Right lobe of liver (tissue), 6 donors: ENCODE measurements at regions not wholly inside any gene's neighbourhood (a gene's known extent, or its start where the extent isn't known, plus 50 kb on each side); places are given as distances from the start of the nearest gene placed in this dataset.
"Not testable (repeated sequence)": the region's sequence is repeated elsewhere in the genome, so short reads cannot be mapped to it uniquely, and the experiment has no call there.

Source experiments
- ATAC-seq, 4 donors: fragments of 200-7000 bp; cut with Tn5 transposase; one replicate each; pipeline ENCODE4 v1.9.1; 2020; ENCODE audit warnings: mild to moderate bottlenecking in 4 of 4, moderate library complexity in 4 of 4
- DNase-seq, 3 donors: peaks; one replicate each; pipeline ENCODE4 v3.0.0-alpha.2; 2020
- H3K27ac ChIP-seq, 3 donors: fragments of 200-600 bp; one replicate each; pipeline ENCODE4 v1.8.0; 2022
- H3K27me3 ChIP-seq, 2 donors: fragments of 200-600 bp; one replicate each; pipeline ENCODE4 v1.8.0; 2022
- H3K36me3 ChIP-seq, 4 donors: fragments of 200-600 bp; sonication (generic) in 1 of 4; one replicate each; pipeline versions ENCODE4 v1.5.1 to v1.8.0; 2017 to 2022; ENCODE audit warnings: control low read depth in 1 of 4
- H3K4me1 ChIP-seq, 4 donors: fragments of 200-600 bp; sonication (generic) in 1 of 4; one replicate each; pipeline versions ENCODE4 v1.5.1 to v1.8.0; 2017 to 2022; ENCODE audit warnings: control low read depth in 1 of 4
- H3K4me3 ChIP-seq, 3 donors: fragments of 200-600 bp; one replicate each; pipeline ENCODE4 v1.8.0; 2022
- H3K9me3 ChIP-seq, 4 donors: fragments of 200-600 bp; sonication (generic) in 1 of 4; one replicate each; pipeline versions ENCODE4 v1.5.1 to v1.8.0; 2017 to 2022; ENCODE audit warnings: control low read depth in 1 of 4
- POLR2A ChIP-seq: fragments of 450-650 bp; IDR thresholded peaks from one replicate; pipeline ENCODE4 v1.6.1; 2017; ENCODE audit warnings: antibody characterized with exemption, mild to moderate bottlenecking
- WGBS: methylation state at CpG from one replicate; pipeline ENCODE4 v1.1.6; 2018; ENCODE audit warnings: low coverage, low lambda C conversion rate; ENCODE audit not compliant: insufficient coverage; ENCODE audit errors: missing lambda C conversion rate; 5-methylcytosine and 5-hydroxymethylcytosine counted together
- intact Hi-C, 2 donors: fragments of 100-400 bp; cut with DNase I; formaldehyde crosslinking; loops; one replicate each; pipeline versions ENCODE4 v1.11.2 to v1.14.1; 2022
- TF ChIP-seq, protein P1 (sequence below), 4 donors: fragments of 200-600 bp in 3 of 4; fragments of 450-650 bp in 1 of 4; IDR thresholded peaks; one replicate each; pipeline versions ENCODE4 v1.5.1 to v1.8.0; 2016 to 2022; ENCODE audit warnings: antibody characterized with exemption in 4 of 4, mild to moderate bottlenecking in 2 of 4
- donor health status: DM: no; HTN: yes; CAD: no.
- donor health status: DM: no; HTN: no; CAD: no.
- donor health status: DM: no; HTN: no; CAD: no.
- donor health status: DM: no; HTN: yes; CAD: no.
- donor health status: DM: no; HTN: yes; CAD: no.

DNA sequence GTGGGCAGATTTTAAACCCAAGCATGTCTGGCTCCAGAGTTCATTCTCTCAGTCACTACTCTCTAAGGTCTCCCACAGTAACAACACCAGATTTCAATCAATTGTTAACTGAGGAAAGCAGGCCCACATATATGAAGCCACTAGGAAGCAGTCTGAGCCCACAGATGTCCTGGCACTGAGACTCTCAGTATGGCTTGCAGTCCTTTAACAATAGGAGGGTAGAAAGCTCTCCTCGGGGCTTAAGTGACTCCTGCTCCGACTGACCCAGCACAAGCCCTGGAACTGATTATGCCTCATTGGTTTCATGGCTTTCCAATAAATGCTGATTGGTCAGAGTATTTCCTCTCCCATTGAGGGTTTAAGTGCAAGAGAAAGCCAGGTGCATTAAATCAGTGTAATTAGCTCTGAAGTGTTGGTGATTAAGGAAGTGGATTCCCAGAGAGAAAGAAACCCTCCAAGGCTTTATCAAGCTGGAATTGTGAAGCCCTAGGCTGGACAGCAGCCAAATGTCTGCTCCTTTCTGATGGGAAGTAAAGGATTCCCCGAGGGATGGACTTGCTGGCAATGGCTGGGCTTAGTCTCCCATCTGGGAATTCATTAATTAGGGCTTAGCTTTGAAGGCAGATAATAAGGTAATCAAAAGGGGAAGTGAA, 76.6 kb upstream of the PROKR2 start:
- Histone ChIP-seq H3K27ac (no peak overlapping the region), H3K9me3 (no peaks in the 10 kb centered on the region), H3K4me3 (no peak overlapping the region), H3K4me1 (no peaks in the 10 kb centered on the region), H3K36me3 (no peaks in the 10 kb centered on the region), H3K27me3 (no peaks in the 10 kb centered on the region)
- intact Hi-C loops, result no loop called here
- ATAC-seq (no peak), DNase-seq (no peak)
- TF ChIP-seq POLR2A, result no peak
- TF ChIP-seq, protein P1, sequence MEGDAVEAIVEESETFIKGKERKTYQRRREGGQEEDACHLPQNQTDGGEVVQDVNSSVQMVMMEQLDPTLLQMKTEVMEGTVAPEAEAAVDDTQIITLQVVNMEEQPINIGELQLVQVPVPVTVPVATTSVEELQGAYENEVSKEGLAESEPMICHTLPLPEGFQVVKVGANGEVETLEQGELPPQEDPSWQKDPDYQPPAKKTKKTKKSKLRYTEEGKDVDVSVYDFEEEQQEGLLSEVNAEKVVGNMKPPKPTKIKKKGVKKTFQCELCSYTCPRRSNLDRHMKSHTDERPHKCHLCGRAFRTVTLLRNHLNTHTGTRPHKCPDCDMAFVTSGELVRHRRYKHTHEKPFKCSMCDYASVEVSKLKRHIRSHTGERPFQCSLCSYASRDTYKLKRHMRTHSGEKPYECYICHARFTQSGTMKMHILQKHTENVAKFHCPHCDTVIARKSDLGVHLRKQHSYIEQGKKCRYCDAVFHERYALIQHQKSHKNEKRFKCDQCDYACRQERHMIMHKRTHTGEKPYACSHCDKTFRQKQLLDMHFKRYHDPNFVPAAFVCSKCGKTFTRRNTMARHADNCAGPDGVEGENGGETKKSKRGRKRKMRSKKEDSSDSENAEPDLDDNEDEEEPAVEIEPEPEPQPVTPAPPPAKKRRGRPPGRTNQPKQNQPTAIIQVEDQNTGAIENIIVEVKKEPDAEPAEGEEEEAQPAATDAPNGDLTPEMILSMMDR (IDR thresholded peaks at IDR 0.05), result no peak
- 33% methylated on average over 3 of the region's 3 CpGs for WGBS

DNA sequence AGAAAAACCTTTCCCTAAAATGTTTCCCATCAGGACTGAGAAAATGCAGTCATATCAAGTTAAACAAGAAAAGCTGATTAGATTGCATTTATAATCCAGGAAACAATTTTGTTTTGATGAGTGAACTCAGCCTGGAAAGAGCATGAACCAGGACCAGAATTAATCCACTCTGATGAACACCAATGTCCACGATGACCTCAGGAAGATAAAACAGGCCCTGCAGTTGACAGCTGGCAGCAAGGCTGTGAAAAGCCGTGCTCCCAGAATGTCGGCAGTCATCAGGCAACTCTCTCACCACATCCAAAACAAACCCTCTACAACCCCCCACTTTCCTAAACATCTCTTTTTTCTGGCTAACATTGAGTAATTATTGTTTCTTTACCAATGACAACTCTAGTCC, 74.0 kb upstream of the PROKR2 start:
- no peak overlapping the region for H3K27ac ChIP-seq
- DNase-seq (no peak), ATAC-seq (no peak)
- WGBS, result 40% methylated on average over 2 of the region's 3 CpGs
- no peak for TF ChIP-seq POLR2A
- TF ChIP-seq, protein P1 (IDR thresholded peaks at IDR 0.05), result no peak
- no peaks in the 10 kb centered on the region for H3K9me3 ChIP-seq
- H3K4me3 ChIP-seq, result no peak overlapping the region
- intact Hi-C loops, result no loop called here
- H3K27me3 ChIP-seq, result no peaks in the 10 kb centered on the region
- no peaks in the 10 kb centered on the region for H3K36me3 ChIP-seq
- H3K4me1 ChIP-seq, result no peaks in the 10 kb centered on the region

DNA sequence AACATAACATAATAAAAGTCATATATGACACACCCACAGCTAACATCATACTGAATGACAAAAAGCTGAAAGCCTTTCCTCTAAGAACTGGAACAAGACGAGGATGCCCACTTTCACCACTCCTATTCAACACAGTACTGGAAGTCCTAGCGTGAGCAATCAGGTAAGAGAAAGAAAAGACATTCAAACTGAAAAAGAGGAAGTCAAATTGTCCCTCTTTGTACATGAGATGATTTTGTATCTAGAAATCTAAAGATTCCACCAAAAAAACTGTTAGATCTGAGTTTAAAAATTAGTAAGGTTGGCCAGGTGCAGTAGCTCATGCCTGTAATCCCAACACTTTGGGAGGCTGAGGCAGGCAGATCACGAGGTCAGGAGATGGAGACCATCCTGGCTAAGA, 70.1 kb upstream of the PROKR2 start:
- ATAC-seq, H3K4me1 ChIP-seq, H3K36me3 ChIP-seq, H3K4me3 ChIP-seq, H3K9me3 ChIP-seq, H3K27me3 ChIP-seq, intact Hi-C loops, DNase-seq, H3K27ac ChIP-seq: not testable (repeated sequence)
- WGBS, result 39% methylated on average over 3 of the region's 3 CpGs

DNA sequence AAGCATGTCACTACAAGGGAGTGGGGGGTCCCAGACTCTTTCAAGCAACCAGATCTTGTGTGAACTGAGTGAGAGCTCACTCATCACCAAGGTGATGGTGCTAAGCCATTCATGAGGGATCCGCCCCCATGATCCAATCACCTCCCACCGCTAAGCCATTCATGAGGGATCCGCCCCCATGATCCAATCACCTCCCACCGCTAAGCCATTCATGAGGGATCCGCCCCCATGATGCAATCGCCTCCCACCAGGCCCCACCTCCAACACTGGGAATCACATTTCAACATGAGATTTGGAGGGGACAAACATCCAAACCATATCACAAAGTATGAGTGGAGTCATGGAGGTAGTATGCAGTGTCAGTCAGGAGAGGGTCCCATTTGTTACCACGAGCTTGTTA, 64.8 kb upstream of the PROKR2 start:
- H3K9me3 ChIP-seq, ATAC-seq, H3K4me3 ChIP-seq, H3K27me3 ChIP-seq, intact Hi-C loops, H3K4me1 ChIP-seq, DNase-seq, H3K36me3 ChIP-seq, H3K27ac ChIP-seq: not testable (repeated sequence)
- WGBS, result 53% methylated on average over 2 of the region's 7 CpGs

DNA sequence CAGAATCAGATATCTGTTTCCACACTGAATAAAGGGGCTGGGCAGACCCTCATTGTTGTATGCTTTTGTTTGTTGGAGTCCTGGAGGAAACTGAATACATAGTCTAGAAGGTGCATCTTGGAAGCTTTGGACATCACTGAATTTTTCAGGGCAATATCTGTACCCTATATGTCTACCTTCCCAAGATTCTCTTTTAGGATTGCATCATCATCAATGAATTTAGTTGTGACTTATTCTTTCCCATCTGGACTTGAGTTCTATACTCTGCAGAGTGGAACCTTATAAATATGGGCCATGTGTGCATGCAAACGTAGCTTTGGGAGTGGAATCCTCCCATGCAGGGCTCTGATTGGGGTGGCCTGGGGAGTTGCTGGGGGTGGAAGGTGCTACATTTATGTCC, 60.7 kb upstream of the PROKR2 start:
- Histone ChIP-seq H3K27me3 (no peaks in the 10 kb centered on the region), H3K27ac (no peak overlapping the region), H3K4me3 (no peak overlapping the region), H3K9me3 (no peaks in the 10 kb centered on the region), H3K36me3 (no peaks in the 10 kb centered on the region), H3K4me1 (no peaks in the 10 kb centered on the region)
- 33% methylated on average over 1 of the region's 1 CpG for WGBS
- ATAC-seq, result no peak
- no peak for TF ChIP-seq POLR2A
- TF ChIP-seq, protein P1 (IDR thresholded peaks at IDR 0.05), result no peak
- DNase-seq, result no peak
- intact Hi-C loops, result no loop called here

DNA sequence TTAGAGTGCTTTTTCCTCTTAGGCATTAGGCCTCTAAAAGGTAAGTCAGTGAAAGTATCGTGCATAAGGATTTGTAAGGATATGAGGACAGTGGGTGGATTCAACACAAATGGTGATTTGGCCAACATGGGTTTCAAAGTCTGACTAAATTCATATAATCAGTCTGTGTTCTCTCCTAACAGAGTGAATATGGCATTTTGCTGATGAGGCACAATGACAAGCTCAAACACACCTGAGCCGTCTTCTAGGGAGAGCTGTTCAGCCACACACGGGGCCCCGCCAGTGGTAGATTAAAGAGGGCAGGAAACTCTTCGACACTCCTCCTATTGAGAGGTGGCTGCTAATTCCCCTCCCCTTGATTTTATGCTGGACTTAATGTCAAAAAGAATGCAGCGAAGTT, 59.5 kb upstream of the PROKR2 start:
- TF ChIP-seq, protein P1 (IDR thresholded peaks at IDR 0.05), result no peak
- no peak for TF ChIP-seq POLR2A
- H3K27me3 ChIP-seq, result no peaks in the 10 kb centered on the region
- H3K36me3 ChIP-seq, result no peaks in the 10 kb centered on the region
- WGBS, result 31% methylated on average over 3 of the region's 6 CpGs
- H3K4me3 ChIP-seq, result no peak overlapping the region
- intact Hi-C loops, result no loop called here
- no peaks in the 10 kb centered on the region for H3K9me3 ChIP-seq
- no peaks in the 10 kb centered on the region for H3K4me1 ChIP-seq
- no peak for DNase-seq
- no peak for ATAC-seq
- no peak overlapping the region for H3K27ac ChIP-seq
